ENCODE measurements at regions not wholly inside any gene's neighbourhood (a gene's known extent, or its start where the extent isn't known, plus 50 kb on each side); places are given as distances from the start of the nearest gene placed in this dataset.

DNA sequence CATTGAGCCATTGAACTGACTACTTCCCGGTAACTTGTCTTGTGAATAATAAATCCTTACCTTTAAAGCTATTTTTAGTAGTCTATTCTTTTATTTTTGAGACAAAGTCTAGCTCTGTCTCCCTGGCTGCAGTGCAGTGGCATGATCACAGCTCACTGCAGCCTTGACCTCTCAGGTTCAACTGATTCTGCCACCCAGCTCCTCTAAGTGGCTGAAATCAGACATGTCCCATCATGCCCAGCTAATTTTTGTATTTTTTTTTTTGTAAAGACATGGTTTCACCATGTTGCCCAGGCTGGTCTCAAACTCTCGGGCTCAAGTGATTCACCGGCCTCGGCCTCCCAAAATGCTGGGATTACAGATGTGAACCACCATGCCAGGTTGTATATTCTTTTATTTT lies 59.3 kb upstream of the PTGS2 start:
- no peak overlapping the region for H3K4me3 ChIP-seq
- TF ChIP-seq, protein P1, sequence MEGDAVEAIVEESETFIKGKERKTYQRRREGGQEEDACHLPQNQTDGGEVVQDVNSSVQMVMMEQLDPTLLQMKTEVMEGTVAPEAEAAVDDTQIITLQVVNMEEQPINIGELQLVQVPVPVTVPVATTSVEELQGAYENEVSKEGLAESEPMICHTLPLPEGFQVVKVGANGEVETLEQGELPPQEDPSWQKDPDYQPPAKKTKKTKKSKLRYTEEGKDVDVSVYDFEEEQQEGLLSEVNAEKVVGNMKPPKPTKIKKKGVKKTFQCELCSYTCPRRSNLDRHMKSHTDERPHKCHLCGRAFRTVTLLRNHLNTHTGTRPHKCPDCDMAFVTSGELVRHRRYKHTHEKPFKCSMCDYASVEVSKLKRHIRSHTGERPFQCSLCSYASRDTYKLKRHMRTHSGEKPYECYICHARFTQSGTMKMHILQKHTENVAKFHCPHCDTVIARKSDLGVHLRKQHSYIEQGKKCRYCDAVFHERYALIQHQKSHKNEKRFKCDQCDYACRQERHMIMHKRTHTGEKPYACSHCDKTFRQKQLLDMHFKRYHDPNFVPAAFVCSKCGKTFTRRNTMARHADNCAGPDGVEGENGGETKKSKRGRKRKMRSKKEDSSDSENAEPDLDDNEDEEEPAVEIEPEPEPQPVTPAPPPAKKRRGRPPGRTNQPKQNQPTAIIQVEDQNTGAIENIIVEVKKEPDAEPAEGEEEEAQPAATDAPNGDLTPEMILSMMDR (IDR thresholded peaks at IDR 0.05; ENCODE audit: control extremely low read depth, extremely low read depth): no peak
- no peak for ATAC-seq (ENCODE audit: insufficient read depth, low FRiP score)
- no peak overlapping the region for H3K27ac ChIP-seq (ENCODE audit: low read depth in 1 of 2, low read length in 1 of 2)
- no peaks in the 10 kb centered on the region for H3K36me3 ChIP-seq (ENCODE audit: control insufficient read depth in 4 of 4, insufficient read depth in 4 of 4, low read length in 4 of 4)
- no peak for DNase-seq
- WGBS, 2 donors: 88 to 95% methylated on average over 4 of the region's 4 CpGs
- no peak overlapping the region for H3K9ac ChIP-seq (ENCODE audit: insufficient read depth in 1 of 2, low read length in 2 of 2)
- H3K4me1 ChIP-seq (ENCODE audit: control insufficient read depth in 5 of 5, insufficient read depth in 5 of 5, low read length in 5 of 5): peaks cover 0 to 6% (median 0%) of the 10 kb centered on the region in 5 donors
- no peaks in the 10 kb centered on the region for H3K27me3 ChIP-seq (ENCODE audit: control insufficient read depth in 3 of 3, insufficient read depth in 3 of 3, low read length in 2 of 3)
- H3K9me3 ChIP-seq (ENCODE audit: control insufficient read depth in 4 of 4, insufficient read depth in 3 of 4, low read length in 3 of 4): no peaks in the 10 kb centered on the region

DNA sequence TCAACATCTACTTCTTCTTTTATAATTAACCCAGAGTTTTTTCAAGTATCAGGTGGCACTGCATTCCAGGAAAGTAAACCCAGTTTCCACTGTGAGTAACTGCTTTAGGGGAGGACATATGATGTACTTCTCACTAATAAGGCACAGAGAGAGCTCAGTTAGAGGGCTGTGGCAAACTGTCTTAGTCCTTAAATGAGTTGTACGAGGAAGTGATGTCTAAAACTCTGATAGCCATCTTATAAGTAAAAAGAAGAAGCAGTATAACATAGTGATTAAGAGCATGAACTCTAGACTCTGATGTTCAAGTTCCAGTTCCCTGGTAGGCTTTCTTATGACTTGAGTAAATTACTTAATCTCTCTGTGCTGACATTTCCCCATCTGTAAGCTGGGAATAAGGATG lies 58.7 kb upstream of the PTGS2 start:
- peaks cover 0 to 6% (median 0%) of the 10 kb centered on the region in 5 donors for H3K4me1 ChIP-seq (ENCODE audit: control insufficient read depth in 5 of 5, insufficient read depth in 5 of 5, low read length in 5 of 5)
- ATAC-seq (ENCODE audit: insufficient read depth, low FRiP score): no peak
- 37 to 45% methylated on average over 1 of the region's 1 CpG for WGBS, 2 donors
- no peaks in the 10 kb centered on the region for H3K9me3 ChIP-seq (ENCODE audit: control insufficient read depth in 4 of 4, insufficient read depth in 3 of 4, low read length in 3 of 4)
- H3K27ac ChIP-seq (ENCODE audit: low read depth in 1 of 2, low read length in 1 of 2): no peak overlapping the region
- TF ChIP-seq, protein P1 (IDR thresholded peaks at IDR 0.05; ENCODE audit: control extremely low read depth, extremely low read depth): no peak
- H3K4me3 ChIP-seq: no peak overlapping the region
- H3K27me3 ChIP-seq (ENCODE audit: control insufficient read depth in 3 of 3, insufficient read depth in 3 of 3, low read length in 2 of 3): no peaks in the 10 kb centered on the region
- H3K9ac ChIP-seq (ENCODE audit: insufficient read depth in 1 of 2, low read length in 2 of 2): no peak overlapping the region
- H3K36me3 ChIP-seq (ENCODE audit: control insufficient read depth in 4 of 4, insufficient read depth in 4 of 4, low read length in 4 of 4): no peaks in the 10 kb centered on the region
- peak in 2 of 3 donors; percentile 30 to 34 for DNase-seq

DNA sequence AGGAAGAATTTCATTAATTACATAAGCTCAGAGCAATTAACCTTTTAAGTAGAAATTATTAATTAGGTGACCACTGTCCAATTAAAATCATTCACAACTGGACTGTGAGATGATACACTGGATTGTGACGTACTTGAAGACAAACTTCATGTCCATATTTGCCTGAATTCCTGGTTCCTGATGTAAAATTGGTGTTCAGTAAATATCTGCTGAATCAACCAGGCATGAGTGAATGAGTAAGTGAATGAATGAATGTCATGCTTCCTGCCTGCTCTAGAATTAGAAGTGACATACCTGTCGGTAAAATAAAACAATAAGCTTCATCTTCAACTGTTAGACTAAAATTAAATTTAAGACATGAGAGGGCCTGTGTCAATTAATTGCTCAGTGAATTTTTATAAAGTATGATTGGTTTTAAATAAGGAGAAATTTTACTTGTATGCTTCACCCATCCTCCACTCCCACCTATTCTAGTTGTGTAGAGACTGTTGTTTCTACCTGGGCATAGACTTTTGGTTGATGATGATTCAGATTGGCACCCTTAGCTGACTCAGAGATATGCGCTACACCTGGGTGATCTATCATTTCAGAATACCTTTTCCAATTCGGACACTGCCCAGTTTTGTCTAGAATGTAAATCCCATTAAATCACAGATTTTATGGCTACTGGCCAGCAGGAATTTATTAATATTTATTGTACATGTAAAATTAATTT lies 56.9 kb upstream of the PTGS2 start:
- WGBS, 2 donors: 92 to 95% methylated on average over 4 of the region's 4 CpGs
- H3K27ac ChIP-seq (ENCODE audit: low read depth in 1 of 2, low read length in 1 of 2): no peak overlapping the region
- ATAC-seq (ENCODE audit: insufficient read depth, low FRiP score) (no peak), DNase-seq (no peak)
- H3K4me1 ChIP-seq (ENCODE audit: control insufficient read depth in 5 of 5, insufficient read depth in 5 of 5, low read length in 5 of 5): peaks cover 0 to 6% (median 0%) of the 10 kb centered on the region in 5 donors
- H3K9ac ChIP-seq (ENCODE audit: insufficient read depth in 1 of 2, low read length in 2 of 2): no peak overlapping the region
- TF ChIP-seq, protein P1 (IDR thresholded peaks at IDR 0.05; ENCODE audit: control extremely low read depth, extremely low read depth): no peak
- H3K9me3 ChIP-seq (ENCODE audit: control insufficient read depth in 4 of 4, insufficient read depth in 3 of 4, low read length in 3 of 4): no peaks in the 10 kb centered on the region
- no peaks in the 10 kb centered on the region for H3K36me3 ChIP-seq (ENCODE audit: control insufficient read depth in 4 of 4, insufficient read depth in 4 of 4, low read length in 4 of 4)
- no peak overlapping the region for H3K4me3 ChIP-seq
- no peaks in the 10 kb centered on the region for H3K27me3 ChIP-seq (ENCODE audit: control insufficient read depth in 3 of 3, insufficient read depth in 3 of 3, low read length in 2 of 3)

DNA sequence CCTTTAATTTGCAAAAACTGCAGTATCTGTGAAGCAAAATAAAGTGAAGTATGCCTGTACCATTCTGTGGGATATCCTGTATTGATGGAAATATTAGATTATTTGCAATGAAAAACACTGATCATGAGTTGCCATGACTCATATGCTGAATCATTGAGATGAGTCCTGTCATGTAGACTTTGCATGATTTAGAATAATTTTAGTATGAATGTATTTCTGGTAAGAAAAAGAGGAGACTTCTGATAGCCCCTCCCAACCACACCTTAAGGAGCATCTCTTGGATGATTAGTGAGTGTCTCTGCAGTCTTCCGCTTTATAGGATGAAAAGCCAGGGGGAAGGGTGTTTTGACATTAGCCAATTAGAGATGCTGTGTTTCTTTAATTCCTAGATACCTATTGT lies 55.2 kb upstream of the PTGS2 start:
- no peak for ATAC-seq (ENCODE audit: insufficient read depth, low FRiP score)
- 100% methylated on average over 1 of the region's 1 CpG for WGBS, 2 donors
- Histone ChIP-seq H3K9ac (ENCODE audit: insufficient read depth in 1 of 2, low read length in 2 of 2) (no peak overlapping the region), H3K9me3 (ENCODE audit: control insufficient read depth in 4 of 4, insufficient read depth in 3 of 4, low read length in 3 of 4) (no peaks in the 10 kb centered on the region), H3K27ac (ENCODE audit: low read depth in 1 of 2, low read length in 1 of 2) (no peak overlapping the region), H3K4me1 (ENCODE audit: control insufficient read depth in 5 of 5, insufficient read depth in 5 of 5, low read length in 5 of 5) (peaks cover 0 to 6% (median 0%) of the 10 kb centered on the region in 5 donors), H3K36me3 (ENCODE audit: control insufficient read depth in 4 of 4, insufficient read depth in 4 of 4, low read length in 4 of 4) (no peaks in the 10 kb centered on the region), H3K27me3 (ENCODE audit: control insufficient read depth in 3 of 3, insufficient read depth in 3 of 3, low read length in 2 of 3) (no peaks in the 10 kb centered on the region), H3K4me3 (no peak overlapping the region)
- TF ChIP-seq, protein P1 (IDR thresholded peaks at IDR 0.05; ENCODE audit: control extremely low read depth, extremely low read depth): no peak
- DNase-seq: no peak

All from lung (tissue), 11 donors.